GM13976 (cell line): ENCODE measurements at regions not wholly inside any gene's neighbourhood (a gene's known extent, or its start where the extent isn't known, plus 50 kb on each side); places are given as distances from the start of the nearest gene placed in this dataset.

Experiments used
- DNase-seq: peaks from one replicate; pipeline ENCODE4 v3.0.0; 2012; ENCODE audit warnings: low spot score
- in situ Hi-C: fragments of 300-500 bp; cut with MboI; formaldehyde crosslinking; loops from one replicate; pipeline ENCODE4 v1.12.0; 2022; ENCODE audit warnings: low sequenced_read_pairs, mixed read lengths, inconsistent platforms; ENCODE audit not compliant: unreplicated experiment
- TF ChIP-seq, protein P1 (sequence below): IDR thresholded peaks from 2 replicates; pipeline ENCODE4 v1.5.1; 2012; ENCODE audit warnings: borderline replicate concordance, mild to moderate bottlenecking; ENCODE audit not compliant: insufficient read depth; ENCODE audit errors: extremely low read depth, missing control alignments, control extremely low read depth

DNA sequence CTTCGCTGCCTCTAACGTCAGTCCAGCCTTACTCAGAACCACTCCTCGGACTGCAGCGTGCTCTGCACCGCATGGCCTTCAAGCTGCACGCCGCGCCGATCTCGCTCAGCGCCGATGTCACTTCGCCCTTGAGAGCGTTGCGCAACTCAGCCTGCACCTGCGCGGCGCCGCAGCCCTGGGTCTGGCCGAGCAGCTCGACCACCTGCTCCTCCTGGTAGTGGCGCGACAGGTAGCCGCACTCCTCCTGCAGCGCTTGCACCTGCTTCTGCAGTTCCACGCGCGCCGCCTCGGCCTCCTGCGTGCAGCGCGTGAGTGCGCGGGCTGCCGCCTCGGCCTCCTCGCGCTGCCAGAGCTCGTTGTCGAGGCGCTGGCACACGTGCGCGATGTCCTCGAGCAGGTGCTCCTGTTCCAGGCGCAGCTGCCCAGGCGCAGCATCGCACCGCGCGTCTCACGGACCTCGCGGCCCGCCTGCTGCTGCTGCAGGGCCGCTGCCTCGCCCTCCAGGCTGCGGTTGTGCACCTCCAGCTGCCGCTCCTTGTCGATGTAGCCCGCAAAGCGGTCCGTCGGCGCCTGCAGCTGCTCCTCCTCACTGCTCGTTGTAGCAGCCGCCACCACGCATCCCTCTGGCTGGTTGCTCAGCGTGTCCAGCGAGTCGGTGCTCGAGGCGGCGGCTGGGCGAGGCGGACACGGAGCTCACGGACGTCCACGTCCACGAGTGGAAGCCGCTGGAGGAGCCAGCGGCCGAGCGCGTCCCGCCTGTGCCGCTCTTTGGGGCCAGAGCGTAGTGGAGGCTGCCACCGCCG is 380.6 kb upstream of the CHD6 start:
- in situ Hi-C loops = no loop called here
- no peak for DNase-seq
- TF ChIP-seq, protein P1, sequence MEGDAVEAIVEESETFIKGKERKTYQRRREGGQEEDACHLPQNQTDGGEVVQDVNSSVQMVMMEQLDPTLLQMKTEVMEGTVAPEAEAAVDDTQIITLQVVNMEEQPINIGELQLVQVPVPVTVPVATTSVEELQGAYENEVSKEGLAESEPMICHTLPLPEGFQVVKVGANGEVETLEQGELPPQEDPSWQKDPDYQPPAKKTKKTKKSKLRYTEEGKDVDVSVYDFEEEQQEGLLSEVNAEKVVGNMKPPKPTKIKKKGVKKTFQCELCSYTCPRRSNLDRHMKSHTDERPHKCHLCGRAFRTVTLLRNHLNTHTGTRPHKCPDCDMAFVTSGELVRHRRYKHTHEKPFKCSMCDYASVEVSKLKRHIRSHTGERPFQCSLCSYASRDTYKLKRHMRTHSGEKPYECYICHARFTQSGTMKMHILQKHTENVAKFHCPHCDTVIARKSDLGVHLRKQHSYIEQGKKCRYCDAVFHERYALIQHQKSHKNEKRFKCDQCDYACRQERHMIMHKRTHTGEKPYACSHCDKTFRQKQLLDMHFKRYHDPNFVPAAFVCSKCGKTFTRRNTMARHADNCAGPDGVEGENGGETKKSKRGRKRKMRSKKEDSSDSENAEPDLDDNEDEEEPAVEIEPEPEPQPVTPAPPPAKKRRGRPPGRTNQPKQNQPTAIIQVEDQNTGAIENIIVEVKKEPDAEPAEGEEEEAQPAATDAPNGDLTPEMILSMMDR = no peak

- TF ChIP-seq, protein P1 = no peak
- in situ Hi-C loops = no loop called here
- no peak for DNase-seq
These were observed 378.8 kb upstream of the CHD6 start for GRCh38 chr20:41996951-41997350.

DNA sequence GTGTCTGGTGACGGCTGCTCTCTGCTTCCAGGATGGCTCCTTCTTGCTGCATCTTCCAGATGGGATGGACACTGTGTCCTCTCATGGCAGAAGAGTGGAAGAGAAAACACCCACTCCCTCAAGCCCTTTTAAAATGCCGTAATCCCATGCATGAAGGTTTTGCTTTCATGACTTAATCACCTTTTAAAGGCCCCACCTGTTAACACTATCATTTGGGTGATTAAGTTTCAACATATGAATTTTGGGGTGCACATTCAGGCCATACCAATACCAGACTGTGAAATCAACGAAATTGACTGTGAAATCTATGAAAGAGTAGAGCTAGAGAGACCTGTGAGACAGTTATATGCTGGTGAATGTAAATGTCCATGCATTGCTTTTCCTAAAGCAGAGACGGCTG is 374.3 kb upstream of the CHD6 start:
- in situ Hi-C loops = no loop called here
- TF ChIP-seq, protein P1 = no peak
- no peak for DNase-seq

- TF ChIP-seq, protein P1 = no peak
- DNase-seq = no peak
- in situ Hi-C loops = no loop called here
These were observed 373.2 kb upstream of the CHD6 start for GRCh38 chr20:41991412-41991811.

DNA sequence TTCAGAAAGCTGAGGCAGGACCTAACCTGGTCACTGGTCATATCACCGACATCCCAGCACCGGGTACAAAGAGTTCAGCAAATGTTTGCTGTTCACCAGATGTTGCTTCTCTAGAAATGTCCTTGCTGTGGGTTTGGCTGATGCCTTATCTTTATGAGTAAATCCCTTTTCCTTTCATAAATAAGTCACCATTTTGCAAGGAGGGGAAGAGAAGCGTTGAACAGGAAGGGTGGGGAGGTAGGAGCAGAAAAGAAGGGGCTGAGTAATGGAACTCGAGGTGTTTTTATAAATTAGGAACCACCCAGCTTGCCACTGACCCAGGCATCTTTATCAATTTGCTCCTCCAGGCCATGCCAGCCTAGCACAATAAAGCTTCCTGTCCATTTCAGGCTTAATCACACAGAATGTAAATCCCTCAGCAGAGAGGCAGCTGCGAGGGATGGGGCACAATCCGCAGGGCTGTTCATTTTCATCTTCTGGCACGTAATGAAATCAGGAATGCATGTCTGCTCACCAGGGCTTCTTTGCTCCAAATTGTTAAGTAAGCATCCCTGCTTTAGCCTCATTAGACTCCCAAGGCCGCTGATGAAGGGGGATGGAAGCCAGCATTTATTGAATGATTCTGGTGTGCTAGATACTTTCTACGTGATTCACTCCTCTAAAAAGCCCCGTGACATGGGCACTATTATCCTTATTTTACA is 371.9 kb upstream of the CHD6 start:
- DNase-seq = no peak
- TF ChIP-seq, protein P1 = no peak
- in situ Hi-C loops = no loop called here

DNA sequence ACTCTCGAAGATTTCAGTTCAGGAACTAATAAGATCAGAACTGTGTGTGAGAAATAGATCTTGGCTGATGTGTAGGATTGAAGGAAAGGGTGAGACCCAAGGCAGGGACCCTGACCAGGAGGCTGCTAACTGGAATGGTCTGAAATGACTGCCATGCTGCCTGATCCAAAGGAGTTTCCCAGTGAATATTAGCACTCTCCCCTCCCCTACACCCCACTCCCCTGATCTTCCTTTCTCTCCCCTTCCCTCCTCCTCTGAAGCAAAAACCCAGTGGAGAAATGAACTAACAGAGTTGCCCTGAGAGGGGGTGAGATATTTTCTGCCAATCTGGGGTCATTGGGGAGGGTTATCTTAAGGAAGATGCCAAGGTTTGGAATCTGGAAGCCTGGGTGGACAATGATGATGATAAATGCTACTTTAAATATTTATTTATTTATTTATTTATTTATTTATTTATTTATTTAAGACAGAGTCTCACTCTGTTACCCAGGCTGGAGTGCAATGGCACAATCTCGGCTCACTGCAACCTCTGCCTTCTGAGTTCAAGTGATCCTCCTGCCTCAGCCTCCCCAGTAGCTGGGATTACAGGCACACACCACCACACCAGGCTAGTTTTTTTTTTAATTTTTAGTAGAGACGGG is 371.0 kb upstream of the CHD6 start:
- in situ Hi-C loops = no loop called here
- TF ChIP-seq, protein P1 = no peak
- no peak for DNase-seq
